GM18499 (cell line): ENCODE measurements at regions not wholly inside any gene's neighbourhood (a gene's known extent, or its start where the extent isn't known, plus 50 kb on each side); places are given as distances from the start of the nearest gene placed in this dataset.
"Not testable (repeated sequence)": the region's sequence is repeated elsewhere in the genome, so short reads cannot be mapped to it uniquely, and the experiment has no call there.

ENCODE experiments used
- ATAC-seq: cut with Tn5 transposase; IDR thresholded peaks from one replicate; pipeline ENCODE4 v1.9.1; 2021; ENCODE audit warnings: moderate number of reproducible peaks; ENCODE audit not compliant: insufficient read depth, unreplicated experiment

GRCh38 chr1:99533909-99534637 is 111.8 kb upstream of the PALMD start:
- ATAC-seq, result no peak

- no peak for ATAC-seq
Observed at GRCh38 chr1:99534638-99534930, 111.3 kb upstream of the PALMD start.

- no peak for ATAC-seq
Observed at GRCh38 chr1:99535470-99536164, 110.3 kb upstream of the PALMD start.

GRCh38 chr1:99537886-99538617 is 107.9 kb upstream of the PALMD start:
- no peak for ATAC-seq

- ATAC-seq, result no peak
Observed at GRCh38 chr1:99538618-99538956, 107.3 kb upstream of the PALMD start.

- no peak for ATAC-seq
Observed at GRCh38 chr1:99539131-99539530, 106.8 kb upstream of the PALMD start.

GRCh38 chr1:99540744-99541143 is 105.2 kb upstream of the PALMD start:
- ATAC-seq, result no peak

GRCh38 chr1:99544328-99544727 is 101.6 kb upstream of the PALMD start:
- ATAC-seq, result no peak

- no peak for ATAC-seq
Observed at GRCh38 chr1:99546432-99547416, 99.2 kb upstream of the PALMD start.

- no peak for ATAC-seq
Observed at GRCh38 chr1:99548943-99549605, 96.8 kb upstream of the PALMD start.

- ATAC-seq, result no peak
Observed at GRCh38 chr1:99550198-99550597, 95.7 kb upstream of the PALMD start.

- no peak for ATAC-seq
Observed at GRCh38 chr1:99551812-99552614, 93.9 kb upstream of the PALMD start.

- ATAC-seq, result no peak
Observed at GRCh38 chr1:99553301-99553700, 92.6 kb upstream of the PALMD start.

- not testable (repeated sequence) for ATAC-seq
Observed at GRCh38 chr1:99553819-99554218, 92.1 kb upstream of the PALMD start.

- no peak for ATAC-seq
Observed at GRCh38 chr1:99554727-99555126, 91.2 kb upstream of the PALMD start.

- ATAC-seq, result no peak
Observed at GRCh38 chr1:99557546-99558202, 88.2 kb upstream of the PALMD start.

GRCh38 chr1:99559166-99559565 is 86.7 kb upstream of the PALMD start:
- ATAC-seq, result no peak

- no peak for ATAC-seq
Observed at GRCh38 chr1:99560207-99561040, 85.5 kb upstream of the PALMD start.
